MCF 10A (cell line): ENCODE measurements at regions not wholly inside any gene's neighbourhood (a gene's known extent, or its start where the extent isn't known, plus 50 kb on each side); places are given as distances from the start of the nearest gene placed in this dataset.

Experiments used
- BruUV-seq: library from RNA; stranded (reverse); fragments of 400-500 nt; replicated peaks from 2 replicates; lab custom pipeline; 2021; lab: Mats Ljungman, UMichigan
- CTCF ChIA-PET: fragments of 300-600 bp; sonication (Branson Sonifier 250); formaldehyde crosslinking; extraction: SDS; loops from one replicate; lab custom pipeline; 2021; ENCODE audit warnings: antibody characterized with exemption, inconsistent platforms; lab: Yijun Ruan, JAX
- POLR2A ChIA-PET: fragments of 300-600, 350-650 bp; sonication (Branson Sonifier 250); formaldehyde crosslinking; extraction: SDS; loops from one replicate; lab custom pipeline; 2020; ENCODE audit warnings: antibody characterized with exemption, inconsistent platforms; lab: Yijun Ruan, JAX
- DNase-seq: peaks from one replicate; pipeline ENCODE4 v3.0.0-alpha.2; 2018; ENCODE audit not compliant: unreplicated experiment
- H3K27ac Mint-ChIP-seq: one replicate; pipeline ENCODE4 v1.8.0; 2022; ENCODE audit warnings: mild to moderate bottlenecking, low read depth, mixed read lengths; ENCODE audit not compliant: unreplicated experiment
- H3K27me3 Mint-ChIP-seq: one replicate; pipeline ENCODE4 v1.8.0; 2022; ENCODE audit warnings: mixed read lengths; ENCODE audit not compliant: insufficient read depth, unreplicated experiment
- H3K36me3 Mint-ChIP-seq: one replicate; pipeline ENCODE4 v1.8.0; 2022; ENCODE audit warnings: mild to moderate bottlenecking, moderate library complexity, mixed read lengths; ENCODE audit not compliant: insufficient read depth, unreplicated experiment
- H3K4me1 Mint-ChIP-seq: one replicate; pipeline ENCODE4 v1.8.0; 2022; ENCODE audit warnings: mixed read lengths; ENCODE audit not compliant: insufficient read depth, unreplicated experiment
- H3K4me3 Mint-ChIP-seq: one replicate; pipeline ENCODE4 v1.8.0; 2022; ENCODE audit warnings: mild to moderate bottlenecking, moderate library complexity, mixed read lengths; ENCODE audit not compliant: unreplicated experiment
- H3K9me3 Mint-ChIP-seq: one replicate; pipeline ENCODE4 v1.8.0; 2022; ENCODE audit warnings: mixed read lengths; ENCODE audit not compliant: unreplicated experiment
- CTCF ChIP-seq: fragments of 200-600 bp; IDR thresholded peaks from one replicate; pipeline ENCODE4 v1.8.0; 2022; ENCODE audit warnings: antibody characterized with exemption, mild to moderate bottlenecking; ENCODE audit not compliant: unreplicated experiment
- intact Hi-C: fragments of 100-400 bp; cut with micrococcal nuclease; formaldehyde crosslinking; loops from 2 replicates; pipeline ENCODE4 v1.14.1; 2022

- Mint-ChIP-seq H3K36me3 (no peaks in the 10 kb centered on the region), H3K4me1 (no peaks in the 10 kb centered on the region), H3K27ac (no peak overlapping the region), H3K4me3 (no peak overlapping the region), H3K9me3 (no peaks in the 10 kb centered on the region), H3K27me3 (peaks cover 9% of the 10 kb centered on the region)
- no peak for TF ChIP-seq CTCF
- BruUV-seq, result no TSS peak
- POLR2A ChIA-PET, result interaction anchor here (0.6 kb wide), 1 partner anchor 239 kb away, joined by 4 read pairs; no protein-coding TSS in a partner anchor
- intact Hi-C loops, result no loop called here
- DNase-seq, result no peak
- CTCF ChIA-PET, result no interaction called here
Observed at GRCh38 chr5:38681966-38682365, 125.5 kb upstream of the LIFR start.

- peaks cover 8% of the 10 kb centered on the region for H3K9me3 Mint-ChIP-seq
- H3K4me3 Mint-ChIP-seq, result no peak overlapping the region
- POLR2A ChIA-PET, result no interaction called here
- no TSS peak for BruUV-seq
- DNase-seq, result no peak
- H3K27ac Mint-ChIP-seq, result no peak overlapping the region
- intact Hi-C loops, result no loop called here
- H3K4me1 Mint-ChIP-seq, result no peaks in the 10 kb centered on the region
- TF ChIP-seq CTCF, result no peak
- no peaks in the 10 kb centered on the region for H3K36me3 Mint-ChIP-seq
- CTCF ChIA-PET, result no interaction called here
- peaks cover 9% of the 10 kb centered on the region for H3K27me3 Mint-ChIP-seq
Observed at GRCh38 chr5:38686658-38687057, 130.2 kb upstream of the LIFR start.

- Mint-ChIP-seq H3K4me3 (no peak overlapping the region), H3K9me3 (peaks cover 8% of the 10 kb centered on the region), H3K36me3 (no peaks in the 10 kb centered on the region), H3K27me3 (no peaks in the 10 kb centered on the region), H3K27ac (no peak overlapping the region), H3K4me1 (no peaks in the 10 kb centered on the region)
- CTCF ChIA-PET, result no interaction called here
- POLR2A ChIA-PET, result interaction anchor here (1.3 kb wide), 1 partner anchor 67 kb away, joined by 4 read pairs; no protein-coding TSS in a partner anchor
- no peak for DNase-seq
- intact Hi-C loops, result no loop called here
- TF ChIP-seq CTCF, result no peak
- BruUV-seq, result no TSS peak
Observed at GRCh38 chr5:38692346-38692745, 135.9 kb upstream of the LIFR start.

GRCh38 chr5:38692781-38693527, 136.5 kb upstream of the LIFR start:
- Mint-ChIP-seq H3K4me3 (no peak overlapping the region), H3K36me3 (no peaks in the 10 kb centered on the region), H3K27ac (no peak overlapping the region), H3K4me1 (no peaks in the 10 kb centered on the region), H3K27me3 (no peaks in the 10 kb centered on the region), H3K9me3 (peaks cover 8% of the 10 kb centered on the region)
- POLR2A ChIA-PET, result interaction anchor here (1.3 kb wide), 1 partner anchor 66 kb away, joined by 4 read pairs; no protein-coding TSS in a partner anchor
- intact Hi-C loops, result no loop called here
- DNase-seq, result no peak
- no TSS peak for BruUV-seq
- TF ChIP-seq CTCF, result no peak
- CTCF ChIA-PET, result no interaction called here
